CD14-positive monocyte (primary cell): ENCODE measurements at regions not wholly inside any gene's neighbourhood (a gene's known extent, or its start where the extent isn't known, plus 50 kb on each side); places are given as distances from the start of the nearest gene placed in this dataset.

Source experiments
- DNase-seq, 3 donors: peaks; one replicate each; pipeline ENCODE4 v3.0.0-alpha.2; 2011 to 2022
- H2AFZ ChIP-seq: 2 replicates; pipeline ENCODE4 v1.6.0; 2012; ENCODE audit warnings: mild to moderate bottlenecking, low read depth, low read length, inconsistent platforms; ENCODE audit not compliant: insufficient read depth, poor library complexity, severe bottlenecking
- H3K27ac ChIP-seq, 2 donors: 1 replicate in 1 of 2; 2 replicates in 1 of 2; pipeline ENCODE4 v1.5.1; 2012 to 2013; ENCODE audit warnings: low read length in 2 of 2, control low read depth in 1 of 2, inconsistent platforms in 1 of 2, low read depth in 1 of 2, mild to moderate bottlenecking in 1 of 2
- H3K27me3 ChIP-seq, 2 donors: one replicate each; pipeline versions ENCODE4 v1.6.0 to v1.6.1; 2011 to 2013; ENCODE audit warnings: low read length in 2 of 2; ENCODE audit not compliant: control insufficient read depth in 2 of 2, insufficient read depth in 2 of 2
- H3K36me3 ChIP-seq, 2 donors: replicated peaks in 1 of 2; 1 replicate in 1 of 2; 2 replicates in 1 of 2; pipeline versions ENCODE4 v1.5.1 to v1.6.1; 2012 to 2013; ENCODE audit warnings: low read length in 2 of 2, control low read depth in 1 of 2, inconsistent platforms in 1 of 2, mild to moderate bottlenecking in 1 of 2; ENCODE audit not compliant: insufficient read depth in 2 of 2, control insufficient read depth in 1 of 2
- H3K4me1 ChIP-seq, 2 donors: 1 replicate in 1 of 2; 2 replicates in 1 of 2; pipeline versions ENCODE4 v1.5.1 to v1.6.1; 2012 to 2013; ENCODE audit warnings: low read length in 2 of 2, control low read depth in 1 of 2, inconsistent platforms in 1 of 2, mild to moderate bottlenecking in 1 of 2, moderate library complexity in 1 of 2; ENCODE audit not compliant: insufficient read depth in 2 of 2, control insufficient read depth in 1 of 2
- H3K4me2 ChIP-seq: replicated peaks from 2 replicates; pipeline ENCODE3; 2012; ENCODE audit warnings: low read length, moderate library complexity, mild to moderate bottlenecking; ENCODE audit not compliant: poor library complexity, severe bottlenecking; ENCODE audit errors: extremely low read depth
- H3K4me3 ChIP-seq, 3 experiments: fragments of 200-600 bp in 1 of 3; sonication (generic) in 1 of 3; replicated peaks in 1 of 3; 1 replicate in 2 of 3; 2 replicates in 1 of 3; pipeline ENCODE4 v1.5.1; 2011 to 2013; ENCODE audit warnings: low read length in 3 of 3, mild to moderate bottlenecking in 3 of 3, control low read depth in 2 of 3, low read depth in 2 of 3, inconsistent platforms in 1 of 3, moderate library complexity in 1 of 3
- H3K79me2 ChIP-seq: 2 replicates; pipeline ENCODE4 v1.6.0; 2012; ENCODE audit warnings: mild to moderate bottlenecking, control low read depth, inconsistent platforms, low read length, moderate library complexity; ENCODE audit not compliant: insufficient read depth
- H3K9ac ChIP-seq: 2 replicates; pipeline ENCODE4 v1.6.0; 2017; ENCODE audit warnings: low read length, mild to moderate bottlenecking; ENCODE audit not compliant: insufficient read depth, poor library complexity, severe bottlenecking
- H3K9me3 ChIP-seq, 2 donors: replicated peaks in 1 of 2; 1 replicate in 1 of 2; 2 replicates in 1 of 2; pipeline versions ENCODE4 v1.5.1 to v1.6.1; 2012 to 2013; ENCODE audit warnings: low read length in 2 of 2, control low read depth in 1 of 2; ENCODE audit not compliant: control insufficient read depth in 1 of 2, insufficient read depth in 1 of 2
- H4K20me1 ChIP-seq: 2 replicates; pipeline ENCODE4 v1.6.0; 2012; ENCODE audit warnings: mild to moderate bottlenecking, low read length, control low read depth, moderate library complexity; ENCODE audit not compliant: insufficient read depth
- H3K27ac Mint-ChIP-seq, 7 donors: one replicate each; pipeline ENCODE4 v1.8.0; 2020; ENCODE audit warnings: mild to moderate bottlenecking in 7 of 7, mixed read lengths in 7 of 7, moderate library complexity in 6 of 7, inconsistent platforms in 2 of 7
- H3K27me3 Mint-ChIP-seq, 3 donors: one replicate each; pipeline ENCODE4 v1.8.0; 2021 to 2022; ENCODE audit warnings: low read depth in 3 of 3, mild to moderate bottlenecking in 3 of 3, mixed read lengths in 3 of 3, moderate library complexity in 3 of 3, inconsistent platforms in 1 of 3
- H3K36me3 Mint-ChIP-seq, 2 donors: one replicate each; pipeline ENCODE4 v1.8.0; 2020; ENCODE audit warnings: mixed read lengths in 2 of 2, inconsistent platforms in 1 of 2, mild to moderate bottlenecking in 1 of 2
- H3K4me1 Mint-ChIP-seq: one replicate; pipeline ENCODE4 v1.8.0; 2020; ENCODE audit warnings: mild to moderate bottlenecking, mixed read lengths
- H3K4me3 Mint-ChIP-seq, 2 donors: one replicate each; pipeline ENCODE4 v1.8.0; 2020; ENCODE audit warnings: mild to moderate bottlenecking in 2 of 2, mixed read lengths in 2 of 2, moderate library complexity in 1 of 2
- H3K9me3 Mint-ChIP-seq, 7 donors: one replicate each; pipeline ENCODE4 v1.8.0; 2020 to 2022; ENCODE audit warnings: mixed read lengths in 7 of 7, mild to moderate bottlenecking in 6 of 7, moderate library complexity in 6 of 7, inconsistent platforms in 2 of 7
- CTCF ChIP-seq: fragments of 200-600 bp; IDR thresholded peaks from one replicate; pipeline ENCODE4 v1.8.0; 2022; ENCODE audit warnings: antibody characterized with exemption, mild to moderate bottlenecking
- WGBS: methylation state at CpG from one replicate; pipeline ENCODE4 v1.1.5; 2013; ENCODE audit warnings: missing lambda C conversion rate; ENCODE audit not compliant: insufficient coverage; 5-methylcytosine and 5-hydroxymethylcytosine counted together
- intact Hi-C, 2 donors: fragments of 100-400 bp; cut with micrococcal nuclease; formaldehyde crosslinking; loops; one replicate each; pipeline versions ENCODE4 v1.15.0 to v1.15.1; 2023

GRCh38 chr12:30874455-30875321 lies 51.9 kb upstream of the TSPAN11 start:
- Histone ChIP-seq H2AFZ (no peak overlapping the region), H3K4me3 (no peak overlapping the region), H3K36me3 (no peaks in the 10 kb centered on the region), H3K4me2 (no peak overlapping the region), H3K9ac (no peak overlapping the region), H3K9me3 (no peaks in the 10 kb centered on the region), H3K27ac (no peak overlapping the region), H3K27me3 (no peaks in the 10 kb centered on the region), H4K20me1 (no peaks in the 10 kb centered on the region), H3K4me1 (no peaks in the 10 kb centered on the region), H3K79me2 (no peaks in the 10 kb centered on the region)
- Mint-ChIP-seq H3K36me3 (no peaks in the 10 kb centered on the region), H3K4me3 (no peak overlapping the region), H3K27me3 (peaks cover 0 to 6% (median under 1%) of the 10 kb centered on the region in 3 donors), H3K4me1 (no peaks in the 10 kb centered on the region), H3K27ac (no peak overlapping the region), H3K9me3 (peaks cover 0 to 7% (median under 1%) of the 10 kb centered on the region in 7 donors)
- no peak for DNase-seq
- intact Hi-C loops: no loop called here
- WGBS: 89% methylated on average over 3 of the region's 10 CpGs
- TF ChIP-seq CTCF: no peak

- no peaks in the 10 kb centered on the region for H3K36me3 Mint-ChIP-seq
- no peak overlapping the region for H3K27ac ChIP-seq
- H3K4me1 ChIP-seq: no peaks in the 10 kb centered on the region
- H3K27ac Mint-ChIP-seq: peak overlapping the region in 1 of 7 donors; percentile 38
- H3K9me3 Mint-ChIP-seq: peaks cover 6 to 22% (median 18%) of the 10 kb centered on the region in 7 donors
- no peaks in the 10 kb centered on the region for H3K4me1 Mint-ChIP-seq
- H3K9me3 ChIP-seq: peaks cover 0 to 7% of the 10 kb centered on the region in 2 donors
- no peaks in the 10 kb centered on the region for H3K79me2 ChIP-seq
- intact Hi-C loops: no loop called here
- H2AFZ ChIP-seq: no peak overlapping the region
- no peak for TF ChIP-seq CTCF
- H3K4me2 ChIP-seq: no peak overlapping the region
- no peaks in the 10 kb centered on the region for H3K27me3 ChIP-seq
- H4K20me1 ChIP-seq: no peaks in the 10 kb centered on the region
- H3K4me3 Mint-ChIP-seq: no peak overlapping the region
- no peak for DNase-seq
- H3K36me3 ChIP-seq: no peaks in the 10 kb centered on the region
- 90% methylated on average over 7 of the region's 7 CpGs for WGBS
- H3K9ac ChIP-seq: no peak overlapping the region
- H3K4me3 ChIP-seq: no peak overlapping the region
- H3K27me3 Mint-ChIP-seq: peaks cover 0 to 7% (median 0%) of the 10 kb centered on the region in 3 donors
Measured at GRCh38 chr12:30870491-30871265, 55.9 kb upstream of the TSPAN11 start.
